SU-DHL-6 (cell line): ENCODE measurements at regions not wholly inside any gene's neighbourhood (a gene's known extent, or its start where the extent isn't known, plus 50 kb on each side); places are given as distances from the start of the nearest gene placed in this dataset.

ENCODE experiments used
- H2AFZ ChIP-seq: fragments of 200-600 bp; sonication (generic); 2 replicates; pipeline ENCODE4 v1.6.1; 2014; ENCODE audit warnings: low read depth, mild to moderate bottlenecking, moderate library complexity, mixed read lengths, antibody characterized with exemption, low read length; ENCODE audit not compliant: severe bottlenecking
- H3F3A ChIP-seq: fragments of 200-600 bp; shearing (Covaris generic); 2 replicates; pipeline ENCODE4 v1.6.0; 2016; ENCODE audit warnings: antibody characterized with exemption, mild to moderate bottlenecking; ENCODE audit not compliant: insufficient read depth
- H3K27ac ChIP-seq: fragments of 200-600 bp; sonication (generic); 2 replicates; pipeline ENCODE4 v1.5.1; 2016; ENCODE audit warnings: low read depth, mild to moderate bottlenecking, low read length, moderate library complexity, mixed read lengths
- H3K27me3 ChIP-seq: fragments of 200-600 bp; sonication (generic), shearing (Covaris generic); 2 replicates; pipeline ENCODE4 v1.6.0; 2014; ENCODE audit warnings: mild to moderate bottlenecking, low read length
- H3K36me3 ChIP-seq: fragments of 200-600 bp; sonication (generic); 2 replicates; pipeline ENCODE4 v1.6.1; 2014; ENCODE audit warnings: mild to moderate bottlenecking, low read length, mixed read lengths
- H3K4me2 ChIP-seq: fragments of 300-600, 200-600 bp; shearing (Covaris generic), sonication (generic); 2 replicates; pipeline ENCODE4 v1.6.0; 2014; ENCODE audit warnings: low read length, low read depth, mild to moderate bottlenecking; ENCODE audit not compliant: poor library complexity, severe bottlenecking
- H3K4me3 ChIP-seq: fragments of 200-600 bp; sonication (generic); 2 replicates; pipeline ENCODE4 v1.5.1; 2014; ENCODE audit warnings: antibody characterized with exemption, low read length, mild to moderate bottlenecking, mixed read lengths; ENCODE audit not compliant: insufficient read depth, poor library complexity, severe bottlenecking
- H3K79me2 ChIP-seq: fragments of 200-600 bp; sonication (generic); 2 replicates; pipeline ENCODE4 v1.6.1; 2014; ENCODE audit warnings: mild to moderate bottlenecking, low read length, moderate library complexity; ENCODE audit not compliant: insufficient read depth
- H3K9ac ChIP-seq: fragments of 200-600 bp; sonication (generic); 2 replicates; pipeline ENCODE4 v1.7.0; 2014; ENCODE audit warnings: mild to moderate bottlenecking, low read length
- H3K9me2 ChIP-seq: fragments of 200-600 bp; sonication (generic); replicated peaks from 2 replicates; pipeline ENCODE4 v1.6.1; 2014; ENCODE audit warnings: low read length; ENCODE audit not compliant: insufficient read depth
- H3K9me3 ChIP-seq: fragments of 200-600 bp; sonication (generic); 2 replicates; pipeline ENCODE4 v1.6.1; 2014; ENCODE audit warnings: low read length, mixed read lengths; ENCODE audit not compliant: insufficient read depth
- H4K20me1 ChIP-seq: fragments of 200-600 bp; sonication (generic); 2 replicates; pipeline ENCODE4 v1.6.1; 2014; ENCODE audit warnings: low read depth, mild to moderate bottlenecking, antibody characterized with exemption, low read length, moderate library complexity, mixed read lengths
- EZH2phosphoT487 ChIP-seq: fragments of 200-600 bp; sonication (generic), shearing (Covaris generic); conservative IDR thresholded peaks from 2 replicates; pipeline ENCODE4 v1.6.1; 2018; ENCODE audit warnings: mild to moderate bottlenecking, antibody characterized with exemption, low read length, moderate library complexity, mixed read lengths
- TF ChIP-seq, protein P1 (sequence below): fragments of 200-600 bp; sonication (generic); IDR thresholded peaks from one replicate; pipeline ENCODE4 v1.5.1; 2017; ENCODE audit warnings: antibody characterized with exemption, mild to moderate bottlenecking, low read length, moderate library complexity; ENCODE audit not compliant: insufficient read depth, poor library complexity, severe bottlenecking

DNA sequence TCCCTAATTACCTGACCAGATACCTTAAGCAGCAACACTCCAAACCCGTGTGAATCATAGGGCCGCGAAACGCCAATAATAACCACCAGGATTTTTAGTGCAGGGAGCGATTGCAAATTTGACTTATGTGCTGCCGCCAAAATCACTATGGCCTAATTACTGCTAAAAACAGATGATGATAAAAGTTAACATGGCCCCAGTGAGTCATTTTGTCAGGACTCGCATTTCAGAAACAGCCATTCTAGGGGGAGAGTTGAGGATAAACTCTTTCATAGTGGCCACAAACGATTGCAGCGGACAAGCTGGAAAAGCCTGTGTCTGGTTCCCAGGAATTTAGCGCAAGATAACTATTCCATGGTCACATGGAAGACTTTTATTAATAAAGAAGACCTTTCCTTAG lies 103.4 kb downstream of the HLX start:
- Histone ChIP-seq H3K9ac (no peak overlapping the region), H3K4me3 (no peak overlapping the region), H3K4me2 (no peak overlapping the region), H3K36me3 (no peaks in the 10 kb centered on the region), H3K9me2 (no peaks in the 10 kb centered on the region), H3K27me3 (no peaks in the 10 kb centered on the region), H3K79me2 (no peaks in the 10 kb centered on the region), H4K20me1 (no peaks in the 10 kb centered on the region), H3F3A (no peaks in the 10 kb centered on the region), H3K27ac (no peak overlapping the region), H3K9me3 (no peaks in the 10 kb centered on the region), H2AFZ (no peak overlapping the region)
- TF ChIP-seq, protein P1, sequence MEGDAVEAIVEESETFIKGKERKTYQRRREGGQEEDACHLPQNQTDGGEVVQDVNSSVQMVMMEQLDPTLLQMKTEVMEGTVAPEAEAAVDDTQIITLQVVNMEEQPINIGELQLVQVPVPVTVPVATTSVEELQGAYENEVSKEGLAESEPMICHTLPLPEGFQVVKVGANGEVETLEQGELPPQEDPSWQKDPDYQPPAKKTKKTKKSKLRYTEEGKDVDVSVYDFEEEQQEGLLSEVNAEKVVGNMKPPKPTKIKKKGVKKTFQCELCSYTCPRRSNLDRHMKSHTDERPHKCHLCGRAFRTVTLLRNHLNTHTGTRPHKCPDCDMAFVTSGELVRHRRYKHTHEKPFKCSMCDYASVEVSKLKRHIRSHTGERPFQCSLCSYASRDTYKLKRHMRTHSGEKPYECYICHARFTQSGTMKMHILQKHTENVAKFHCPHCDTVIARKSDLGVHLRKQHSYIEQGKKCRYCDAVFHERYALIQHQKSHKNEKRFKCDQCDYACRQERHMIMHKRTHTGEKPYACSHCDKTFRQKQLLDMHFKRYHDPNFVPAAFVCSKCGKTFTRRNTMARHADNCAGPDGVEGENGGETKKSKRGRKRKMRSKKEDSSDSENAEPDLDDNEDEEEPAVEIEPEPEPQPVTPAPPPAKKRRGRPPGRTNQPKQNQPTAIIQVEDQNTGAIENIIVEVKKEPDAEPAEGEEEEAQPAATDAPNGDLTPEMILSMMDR, result no peak
- TF ChIP-seq EZH2phosphoT487, result no peak

DNA sequence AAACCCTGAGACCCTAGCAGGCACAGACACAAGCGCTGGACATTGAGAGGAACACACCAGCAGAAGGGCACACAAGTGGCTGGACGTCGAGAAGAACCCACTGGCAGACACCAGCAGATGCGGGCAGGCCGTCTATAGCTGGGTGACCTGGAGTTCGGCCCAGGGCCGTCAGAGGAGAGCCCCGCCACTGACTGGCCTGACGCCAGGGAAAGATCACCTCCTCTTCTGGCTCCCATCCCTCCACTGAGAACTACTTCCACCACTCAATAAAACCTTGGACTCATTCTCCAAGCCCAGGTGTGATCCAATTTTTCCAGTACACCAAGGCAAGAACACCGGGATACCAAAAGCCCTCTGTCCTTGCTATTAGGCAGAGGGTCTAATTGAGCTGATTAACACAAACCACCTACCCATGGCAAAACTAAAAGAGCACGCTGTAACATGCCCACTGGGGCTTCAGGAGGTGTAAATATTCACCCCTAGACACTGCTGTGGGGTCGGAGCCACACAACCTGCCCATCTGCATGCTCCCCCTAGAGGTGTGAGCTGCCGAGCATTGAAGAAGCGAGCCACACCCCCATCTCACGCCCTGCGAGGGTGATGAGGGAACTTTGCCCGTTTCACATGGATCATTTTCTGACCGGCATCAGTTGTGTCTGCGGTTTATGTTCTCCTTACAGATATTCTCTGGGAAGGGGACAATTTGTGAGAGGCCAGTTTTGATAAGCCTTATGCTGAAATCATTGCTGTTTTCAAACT lies 104.8 kb downstream of the HLX start:
- Histone ChIP-seq H3K36me3 (no peaks in the 10 kb centered on the region), H3K9me3 (no peaks in the 10 kb centered on the region), H2AFZ (no peak overlapping the region), H3F3A (no peaks in the 10 kb centered on the region), H3K4me3 (no peak overlapping the region), H3K79me2 (no peaks in the 10 kb centered on the region), H3K27ac (no peak overlapping the region), H4K20me1 (no peaks in the 10 kb centered on the region), H3K27me3 (no peaks in the 10 kb centered on the region), H3K9me2 (no peaks in the 10 kb centered on the region), H3K4me2 (no peak overlapping the region), H3K9ac (no peak overlapping the region)
- no peak for TF ChIP-seq EZH2phosphoT487
- TF ChIP-seq, protein P1, result no peak

DNA sequence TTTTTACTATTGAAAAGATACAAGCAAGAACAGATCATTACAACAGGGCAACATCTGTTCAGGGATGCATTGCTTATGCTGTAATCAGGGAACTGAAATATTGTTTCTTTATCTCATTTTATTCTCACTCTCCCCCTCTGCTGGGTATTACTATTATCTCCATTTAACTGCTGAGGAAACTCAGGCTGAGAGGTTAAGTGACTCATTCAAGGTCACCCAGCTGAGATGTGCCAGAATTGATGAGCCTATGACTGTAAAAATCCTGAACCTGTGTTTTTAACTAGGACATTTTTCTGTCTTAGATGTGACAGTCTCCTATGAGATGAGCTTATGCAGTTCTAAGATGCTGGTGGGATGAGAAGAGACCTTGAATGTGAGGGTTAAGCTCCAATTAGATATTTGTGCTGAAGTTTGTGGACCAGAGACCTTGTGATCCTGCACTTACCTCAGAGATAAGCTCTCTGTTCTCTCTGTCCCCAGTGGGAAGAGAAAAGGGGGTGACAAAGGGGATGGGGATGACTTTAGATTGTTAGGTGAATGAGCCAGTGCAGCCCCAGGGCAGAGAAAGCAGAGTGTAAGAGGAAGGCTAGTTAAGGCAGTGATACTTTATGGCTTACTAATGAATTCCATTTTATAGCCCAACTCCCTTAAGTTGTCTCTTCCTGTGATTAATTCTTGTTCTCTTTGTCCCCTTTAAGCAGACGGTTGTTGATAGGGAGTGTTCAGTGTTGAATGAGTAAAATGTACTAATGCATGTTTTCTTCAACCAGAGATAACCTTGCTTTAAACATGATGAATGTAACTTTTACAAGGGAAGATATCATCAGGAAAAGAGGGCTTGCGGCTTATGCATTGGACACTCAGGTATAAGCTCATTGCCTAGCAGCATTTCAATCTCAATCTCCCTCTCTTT lies 111.4 kb downstream of the HLX start:
- Histone ChIP-seq H3K9me2 (no peaks in the 10 kb centered on the region), H3K4me2 (no peak overlapping the region), H3K79me2 (no peaks in the 10 kb centered on the region), H3K27ac (no peak overlapping the region), H3K9me3 (no peaks in the 10 kb centered on the region), H3K36me3 (no peaks in the 10 kb centered on the region), H3K27me3 (no peaks in the 10 kb centered on the region), H3K4me3 (no peak overlapping the region), H2AFZ (no peak overlapping the region), H3K9ac (no peak overlapping the region), H3F3A (no peaks in the 10 kb centered on the region), H4K20me1 (no peaks in the 10 kb centered on the region)
- TF ChIP-seq EZH2phosphoT487, result no peak
- TF ChIP-seq, protein P1, result no peak
